ENCODE measurements at regions not wholly inside any gene's neighbourhood (a gene's known extent, or its start where the extent isn't known, plus 50 kb on each side); places are given as distances from the start of the nearest gene placed in this dataset.

- FAIRE-seq: no peak
- no peak for DNase-seq (ENCODE audit: low spot score)
Measured at GRCh38 chrX:26019386-26019785, 118.8 kb upstream of the MAGEB18 start.

- no peak for FAIRE-seq
- DNase-seq (ENCODE audit: low spot score): no peak
Measured at GRCh38 chrX:26026179-26026578, 112.0 kb upstream of the MAGEB18 start.

- DNase-seq (ENCODE audit: low spot score) (no peak), FAIRE-seq (no peak)
Measured at GRCh38 chrX:26032111-26032912, 105.8 kb upstream of the MAGEB18 start.

- DNase-seq (ENCODE audit: low spot score) (no peak), FAIRE-seq (no peak)
Measured at GRCh38 chrX:26037367-26037766, 100.8 kb upstream of the MAGEB18 start.

- FAIRE-seq (no peak), DNase-seq (ENCODE audit: low spot score) (no peak)
Measured at GRCh38 chrX:26050099-26050498, 88.0 kb upstream of the MAGEB18 start.

GRCh38 chrX:26070882-26071281, 67.3 kb upstream of the MAGEB18 start:
- DNase-seq (ENCODE audit: low spot score) (no peak), FAIRE-seq (no peak)

- DNase-seq (ENCODE audit: low spot score) (no peak), FAIRE-seq (no peak)
Measured at GRCh38 chrX:26071618-26072017, 66.5 kb upstream of the MAGEB18 start.

GRCh38 chrX:26083093-26083492, 55.0 kb upstream of the MAGEB18 start:
- no peak for FAIRE-seq

More at GRCh38 chrX:26083093-26083492, 55.0 kb upstream of the MAGEB18 start:
- DNase-seq (ENCODE audit: low spot score): no peak
